Peyer's patch (tissue), 4 donors: ENCODE measurements at regions not wholly inside any gene's neighbourhood (a gene's known extent, or its start where the extent isn't known, plus 50 kb on each side); places are given as distances from the start of the nearest gene placed in this dataset.

ENCODE experiments used
- POLR2A ChIP-seq, 2 donors: fragments of 450-650 bp; IDR thresholded peaks; one replicate each; pipeline ENCODE4 v1.5.1; 2017; ENCODE audit warnings: antibody characterized with exemption in 2 of 2, mild to moderate bottlenecking in 2 of 2, moderate library complexity in 2 of 2
- TF ChIP-seq, protein P1 (sequence below), 6 experiments: fragments of 450-650 bp in 4 of 6; fragments of 200-600 bp in 2 of 6; sonication (generic) in 1 of 6; IDR thresholded peaks; one replicate each; pipeline ENCODE4 v1.5.1; 2017 to 2019; ENCODE audit warnings: antibody characterized with exemption in 6 of 6, mild to moderate bottlenecking in 3 of 6, moderate library complexity in 1 of 6

DNA sequence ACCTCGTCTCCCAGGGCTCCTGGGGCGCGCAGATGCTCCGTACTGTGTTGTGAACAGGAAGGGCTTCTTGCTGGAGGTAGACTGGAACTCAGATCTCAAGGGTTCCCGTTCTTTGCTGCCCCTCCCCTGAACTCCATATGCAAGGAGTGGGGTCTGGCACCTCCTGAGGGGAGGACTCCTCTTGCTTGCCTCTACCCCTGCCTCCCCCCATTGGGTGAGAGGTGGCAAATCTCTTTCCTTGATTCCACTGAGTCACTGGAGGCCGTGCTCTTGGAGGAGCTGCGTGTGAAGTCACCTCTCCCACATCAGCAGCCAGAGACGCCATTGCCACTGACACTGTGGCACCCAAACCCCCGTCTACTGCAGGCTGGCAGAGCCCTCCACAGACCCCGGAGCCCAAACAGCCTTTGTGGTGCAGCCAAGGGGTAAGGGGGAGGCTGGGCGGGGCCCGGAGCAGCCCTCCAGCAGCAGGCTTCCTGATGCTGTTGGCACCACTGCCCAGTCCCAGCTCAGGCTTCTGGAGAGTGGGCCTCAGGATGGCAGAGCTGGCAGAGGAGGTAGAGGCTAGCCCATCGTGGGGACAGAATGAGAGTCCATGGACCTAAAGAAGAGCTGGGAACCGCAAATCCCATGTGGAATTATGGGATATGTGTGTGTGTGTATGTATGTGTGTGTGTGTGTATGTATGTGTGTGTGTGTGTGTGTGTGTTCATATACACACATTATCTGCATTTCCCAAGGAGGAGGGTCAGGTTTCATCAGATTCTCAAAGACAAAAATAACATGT lies 104.9 kb upstream of the RUNX3 start:
- TF ChIP-seq, protein P1, sequence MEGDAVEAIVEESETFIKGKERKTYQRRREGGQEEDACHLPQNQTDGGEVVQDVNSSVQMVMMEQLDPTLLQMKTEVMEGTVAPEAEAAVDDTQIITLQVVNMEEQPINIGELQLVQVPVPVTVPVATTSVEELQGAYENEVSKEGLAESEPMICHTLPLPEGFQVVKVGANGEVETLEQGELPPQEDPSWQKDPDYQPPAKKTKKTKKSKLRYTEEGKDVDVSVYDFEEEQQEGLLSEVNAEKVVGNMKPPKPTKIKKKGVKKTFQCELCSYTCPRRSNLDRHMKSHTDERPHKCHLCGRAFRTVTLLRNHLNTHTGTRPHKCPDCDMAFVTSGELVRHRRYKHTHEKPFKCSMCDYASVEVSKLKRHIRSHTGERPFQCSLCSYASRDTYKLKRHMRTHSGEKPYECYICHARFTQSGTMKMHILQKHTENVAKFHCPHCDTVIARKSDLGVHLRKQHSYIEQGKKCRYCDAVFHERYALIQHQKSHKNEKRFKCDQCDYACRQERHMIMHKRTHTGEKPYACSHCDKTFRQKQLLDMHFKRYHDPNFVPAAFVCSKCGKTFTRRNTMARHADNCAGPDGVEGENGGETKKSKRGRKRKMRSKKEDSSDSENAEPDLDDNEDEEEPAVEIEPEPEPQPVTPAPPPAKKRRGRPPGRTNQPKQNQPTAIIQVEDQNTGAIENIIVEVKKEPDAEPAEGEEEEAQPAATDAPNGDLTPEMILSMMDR (IDR thresholded peaks at IDR 0.05): no peak
- TF ChIP-seq POLR2A (IDR thresholded peaks at IDR 0.05): no peak
